Esophagus mucosa (tissue), 1 donor: ENCODE measurements at regions not wholly inside any gene's neighbourhood (a gene's known extent, or its start where the extent isn't known, plus 50 kb on each side); places are given as distances from the start of the nearest gene placed in this dataset.

ENCODE experiments used
- ATAC-seq: fragments of 200-7000 bp; cut with Tn5 transposase; one replicate; pipeline ENCODE4 v1.9.1; 2020
- donor health status: DM: yes; HTN: yes; CAD: no.

GRCh38 chr14:42710071-42710470 lies 1103.4 kb downstream of the LRFN5 start:
- no peak for ATAC-seq

GRCh38 chr14:42703501-42703900 lies 1096.8 kb downstream of the LRFN5 start:
- no peak for ATAC-seq

- ATAC-seq: no peak
These were observed 1080.7 kb downstream of the LRFN5 start for GRCh38 chr14:42687421-42687820.

DNA sequence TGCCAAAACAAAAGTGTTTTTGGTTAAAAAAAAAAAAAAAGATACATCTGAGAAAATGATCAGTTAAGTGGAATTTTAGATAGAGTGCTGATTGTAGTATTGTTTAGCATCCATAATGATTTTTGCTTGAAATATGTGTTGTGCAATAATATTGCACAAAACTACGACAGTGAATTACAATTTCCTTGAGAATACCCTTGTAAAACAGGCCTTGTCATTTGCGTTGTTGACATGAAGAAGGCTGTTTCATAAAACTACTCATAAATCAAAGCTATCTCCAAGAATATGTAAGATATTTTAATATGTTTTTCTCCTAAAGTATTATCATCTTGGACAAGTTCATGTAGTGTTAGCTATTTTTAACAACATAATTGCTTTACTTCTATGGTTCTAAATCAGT lies 1077.0 kb downstream of the LRFN5 start:
- ATAC-seq: no peak

DNA sequence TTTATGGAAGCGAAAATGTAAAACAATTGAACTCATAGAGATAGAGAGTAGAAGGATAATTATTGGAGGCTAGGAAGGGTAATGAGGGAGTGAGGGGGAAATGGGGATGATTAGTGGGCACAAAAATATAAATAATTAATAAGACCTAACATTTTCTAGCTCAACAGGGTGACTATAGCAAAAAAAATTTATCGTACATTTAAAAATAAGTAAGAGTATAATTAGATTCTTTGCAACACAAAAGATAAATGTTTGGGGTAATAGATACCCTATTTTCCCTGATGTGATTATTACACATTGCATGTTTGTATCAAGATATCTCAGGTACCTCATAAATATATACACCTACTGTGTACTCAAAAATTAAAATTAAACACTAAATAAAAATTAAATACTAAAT lies 1070.0 kb downstream of the LRFN5 start:
- ATAC-seq: no peak

DNA sequence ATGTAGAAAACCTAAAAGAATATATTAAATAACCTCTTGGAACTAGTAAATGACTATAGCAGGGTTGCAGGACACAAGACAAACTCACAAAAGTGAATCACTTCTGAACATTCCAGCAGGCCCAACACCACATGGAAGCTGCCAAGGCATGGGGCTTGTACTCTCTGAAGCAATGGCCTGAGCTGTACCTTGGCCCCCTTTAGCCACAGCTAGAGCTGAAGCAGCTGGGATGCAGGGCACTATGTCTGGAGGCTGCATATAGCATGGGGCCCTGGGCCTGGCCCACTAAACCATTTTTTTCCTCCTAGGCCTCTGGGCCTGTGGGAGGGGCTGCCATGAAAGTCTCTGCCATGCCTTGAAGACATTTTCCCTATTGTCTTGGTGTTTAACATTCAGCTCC lies 1067.3 kb downstream of the LRFN5 start:
- ATAC-seq: no peak

- no peak for ATAC-seq
These were observed 1065.0 kb downstream of the LRFN5 start for GRCh38 chr14:42671636-42672035.

GRCh38 chr14:42665083-42665482 lies 1058.4 kb downstream of the LRFN5 start:
- no peak for ATAC-seq

- no peak for ATAC-seq
These were observed 1057.5 kb downstream of the LRFN5 start for GRCh38 chr14:42664190-42664589.

DNA sequence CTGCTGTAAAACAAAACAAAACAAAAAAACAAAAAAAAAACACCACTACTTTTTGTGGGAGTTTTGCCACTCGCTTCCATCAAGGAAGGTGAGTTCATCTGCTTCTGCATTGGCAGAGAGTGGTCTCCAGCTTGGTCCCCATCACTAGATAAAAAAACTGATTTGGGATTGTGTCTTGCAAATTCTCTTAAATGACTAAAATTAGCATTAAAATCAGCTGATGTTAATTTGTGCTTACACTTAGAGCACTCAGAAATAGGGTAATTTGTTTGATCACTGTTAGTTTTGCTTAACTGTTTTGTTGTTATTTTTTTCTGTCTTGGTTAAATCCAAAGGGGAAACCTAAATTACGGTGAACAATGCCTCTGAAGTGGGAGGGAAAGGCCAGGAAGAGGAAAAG lies 1048.0 kb downstream of the LRFN5 start:
- no peak for ATAC-seq

GRCh38 chr14:42642787-42643186 lies 1036.1 kb downstream of the LRFN5 start:
- ATAC-seq: no peak

DNA sequence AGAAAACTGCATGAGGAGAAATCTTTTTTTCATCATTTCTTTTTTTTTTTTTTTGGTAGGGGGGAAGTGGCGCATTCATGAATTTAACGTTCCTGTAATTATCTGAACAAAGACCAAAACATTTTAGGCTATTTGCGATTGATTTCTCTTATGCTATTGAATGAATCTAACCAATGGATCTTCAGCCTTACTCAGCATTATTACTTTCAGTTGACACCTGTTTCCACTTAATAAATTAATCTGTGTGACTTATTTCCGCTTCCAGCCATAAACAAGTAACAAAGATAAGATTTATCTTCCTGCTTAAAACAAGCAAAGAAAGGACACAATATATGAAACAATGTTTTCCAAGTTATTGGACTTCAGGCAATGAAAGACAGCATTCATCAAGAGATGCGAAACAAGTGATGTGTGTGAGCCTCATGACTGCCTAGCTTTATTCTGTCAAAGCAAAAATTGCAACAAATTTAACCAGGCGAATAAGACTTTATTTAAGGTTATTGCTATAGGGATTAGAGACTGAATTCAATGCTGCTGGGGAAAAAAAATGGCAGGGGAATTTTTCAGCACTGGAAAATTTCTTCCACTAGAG lies 1026.9 kb downstream of the LRFN5 start:
- ATAC-seq: no peak

- no peak for ATAC-seq
These were observed 1022.9 kb downstream of the LRFN5 start for GRCh38 chr14:42629553-42629952.

- no peak for ATAC-seq
These were observed 1021.9 kb downstream of the LRFN5 start for GRCh38 chr14:42628602-42629001.

GRCh38 chr14:42626986-42627385 lies 1020.3 kb downstream of the LRFN5 start:
- ATAC-seq: no peak

GRCh38 chr14:42624980-42625761 lies 1018.5 kb downstream of the LRFN5 start:
- no peak for ATAC-seq

GRCh38 chr14:42617005-42617404 lies 1010.3 kb downstream of the LRFN5 start:
- ATAC-seq: no peak

- no peak for ATAC-seq
These were observed 1000.2 kb downstream of the LRFN5 start for GRCh38 chr14:42606839-42607238.

DNA sequence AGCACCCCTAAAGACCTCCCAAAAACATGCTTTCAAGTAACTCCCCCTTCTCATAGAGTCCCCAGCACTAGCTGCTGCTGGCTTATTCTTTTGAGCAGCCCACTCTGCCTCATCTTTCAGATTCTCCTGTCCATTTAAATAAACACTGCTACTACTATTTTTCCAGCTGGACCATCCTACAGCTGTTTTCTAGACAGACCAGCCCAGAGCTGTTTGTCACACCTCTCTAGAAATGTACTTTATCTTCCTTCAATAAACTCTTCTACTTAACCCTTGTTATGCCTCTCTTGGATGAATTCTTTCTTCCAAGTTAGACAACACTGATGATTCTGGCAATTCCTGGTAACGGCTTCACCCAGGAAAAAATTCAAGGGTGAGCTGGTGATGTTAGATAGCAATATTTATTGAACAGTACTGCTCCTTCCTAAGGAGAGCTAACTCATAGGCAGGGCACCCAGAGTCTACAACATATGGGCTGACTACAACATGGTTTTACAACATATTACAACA lies 995.7 kb downstream of the LRFN5 start:
- no peak for ATAC-seq

DNA sequence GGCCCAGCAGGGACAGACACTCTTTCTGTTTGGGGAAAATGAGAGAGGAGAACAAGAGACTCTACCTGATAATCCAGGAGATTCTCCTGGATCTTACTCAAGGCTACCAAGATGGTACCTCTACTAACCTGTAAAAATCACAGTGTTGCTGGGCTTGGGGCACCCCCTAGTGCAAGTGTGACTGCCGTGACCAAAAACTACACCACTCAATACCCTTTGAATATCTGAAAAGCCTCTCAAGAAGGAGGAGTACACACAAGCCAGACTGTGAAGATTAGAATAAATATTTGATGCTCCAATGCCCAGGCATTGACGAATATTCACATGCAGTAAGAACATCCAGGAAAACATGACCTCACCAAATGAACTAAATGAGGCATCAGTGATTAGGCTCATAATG lies 965.4 kb downstream of the LRFN5 start:
- no peak for ATAC-seq

GRCh38 chr14:42569227-42569626 lies 962.6 kb downstream of the LRFN5 start:
- ATAC-seq: no peak

DNA sequence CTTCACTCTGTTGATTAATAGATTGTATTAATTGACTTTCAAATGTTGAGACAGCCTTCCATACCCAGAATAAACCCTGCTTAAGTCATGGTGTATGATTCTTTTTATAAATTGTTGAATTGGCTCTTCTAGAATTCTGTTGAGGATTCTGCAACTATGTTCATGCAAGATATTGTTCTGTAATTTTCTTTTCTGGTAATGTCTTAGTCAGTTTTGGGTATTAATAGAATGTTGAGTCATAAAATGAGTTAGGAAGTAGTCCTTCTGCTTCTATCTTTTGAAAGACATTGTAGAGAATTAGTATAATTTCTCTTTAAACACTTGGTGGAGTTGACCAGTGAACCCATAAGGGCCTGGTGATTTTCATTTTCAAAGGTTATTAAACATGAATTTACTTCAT lies 958.9 kb downstream of the LRFN5 start:
- ATAC-seq: no peak

GRCh38 chr14:42563313-42563712 lies 956.6 kb downstream of the LRFN5 start:
- no peak for ATAC-seq

DNA sequence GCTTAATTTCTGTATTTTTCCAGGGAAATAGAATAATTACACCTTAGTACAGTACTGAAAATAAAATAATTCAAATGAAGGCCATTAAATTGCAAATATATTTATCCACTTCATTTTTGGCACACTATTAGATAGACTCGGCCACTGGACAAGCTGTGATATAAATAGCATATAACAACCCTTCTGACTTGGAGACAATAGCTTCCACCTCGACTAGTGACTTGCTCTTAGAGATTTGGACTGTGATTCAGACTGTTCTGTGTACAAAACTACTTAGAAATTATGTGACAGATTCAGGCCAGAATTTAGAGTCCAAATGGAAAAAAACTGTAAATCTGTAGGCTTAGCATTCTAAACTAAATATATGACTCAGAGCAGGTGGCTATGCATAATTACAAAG lies 949.9 kb downstream of the LRFN5 start:
- ATAC-seq: no peak
